Muscle layer of colon (tissue), 2 donors: ENCODE measurements at regions not wholly inside any gene's neighbourhood (a gene's known extent, or its start where the extent isn't known, plus 50 kb on each side); places are given as distances from the start of the nearest gene placed in this dataset.

Source experiments
- H3K27ac ChIP-seq: one replicate; pipeline ENCODE4 v1.7.0; 2013; ENCODE audit warnings: low read depth, mild to moderate bottlenecking, low read length, moderate library complexity
- H3K27me3 ChIP-seq, 2 donors: one replicate each; pipeline ENCODE4 v1.7.0; 2013; ENCODE audit warnings: low read length in 2 of 2, mild to moderate bottlenecking in 2 of 2; ENCODE audit not compliant: insufficient read depth in 2 of 2, control insufficient read depth in 1 of 2
- H3K36me3 ChIP-seq: one replicate; pipeline ENCODE4 v1.7.0; 2013; ENCODE audit warnings: mild to moderate bottlenecking, low read length; ENCODE audit not compliant: insufficient read depth
- H3K4me1 ChIP-seq: one replicate; pipeline ENCODE4 v1.7.0; 2013; ENCODE audit warnings: mild to moderate bottlenecking, low read length; ENCODE audit not compliant: insufficient read depth
- H3K4me3 ChIP-seq, 2 donors: one replicate each; pipeline ENCODE4 v1.7.0; 2013; ENCODE audit warnings: low read length in 2 of 2, low read depth in 1 of 2, mild to moderate bottlenecking in 1 of 2, moderate library complexity in 1 of 2
- H3K9ac ChIP-seq: one replicate; pipeline ENCODE4 v1.7.0; 2013; ENCODE audit warnings: low read length
- H3K9me3 ChIP-seq: one replicate; pipeline ENCODE4 v1.7.0; 2013; ENCODE audit warnings: mild to moderate bottlenecking, low read length
- donor health status: abdominal sarcoma.
- donor health status: Adenocarcinoma of cecum.

GRCh38 chr13:26920614-26921355 is 160.2 kb upstream of the GPR12 start:
- H3K9me3 ChIP-seq: no peaks in the 10 kb centered on the region
- peaks cover 6% of the 10 kb centered on the region for H3K4me1 ChIP-seq
- H3K27me3 ChIP-seq: peaks cover 0 to 3% of the 10 kb centered on the region in 2 donors
- no peak overlapping the region for H3K4me3 ChIP-seq
- H3K36me3 ChIP-seq: no peaks in the 10 kb centered on the region
- no peak overlapping the region for H3K9ac ChIP-seq
- no peak overlapping the region for H3K27ac ChIP-seq

GRCh38 chr13:26919732-26920131 is 159.1 kb upstream of the GPR12 start:
- Histone ChIP-seq H3K9me3 (no peaks in the 10 kb centered on the region), H3K9ac (no peak overlapping the region), H3K4me1 (peaks cover 6% of the 10 kb centered on the region), H3K4me3 (no peak overlapping the region), H3K27me3 (peaks cover 0 to 3% of the 10 kb centered on the region in 2 donors), H3K36me3 (no peaks in the 10 kb centered on the region), H3K27ac (no peak overlapping the region)

- no peak overlapping the region for H3K4me3 ChIP-seq
- peaks cover 0 to 3% of the 10 kb centered on the region in 2 donors for H3K27me3 ChIP-seq
- H3K9me3 ChIP-seq: no peaks in the 10 kb centered on the region
- H3K9ac ChIP-seq: no peak overlapping the region
- no peak overlapping the region for H3K27ac ChIP-seq
- no peaks in the 10 kb centered on the region for H3K36me3 ChIP-seq
- H3K4me1 ChIP-seq: peaks cover 6% of the 10 kb centered on the region
Measured at GRCh38 chr13:26919311-26919710, 158.7 kb upstream of the GPR12 start.

- Histone ChIP-seq H3K4me3 (no peak overlapping the region), H3K27me3 (no peaks in the 10 kb centered on the region), H3K36me3 (no peaks in the 10 kb centered on the region), H3K9ac (no peak overlapping the region), H3K27ac (no peak overlapping the region), H3K9me3 (no peaks in the 10 kb centered on the region), H3K4me1 (no peaks in the 10 kb centered on the region)
Measured at GRCh38 chr13:26914624-26915023, 154.0 kb upstream of the GPR12 start.

- H3K27me3 ChIP-seq: no peaks in the 10 kb centered on the region
- no peak overlapping the region for H3K9ac ChIP-seq
- no peaks in the 10 kb centered on the region for H3K36me3 ChIP-seq
- H3K9me3 ChIP-seq: no peaks in the 10 kb centered on the region
- H3K4me1 ChIP-seq: no peaks in the 10 kb centered on the region
- H3K27ac ChIP-seq: no peak overlapping the region
- H3K4me3 ChIP-seq: no peak overlapping the region
Measured at GRCh38 chr13:26914148-26914547, 153.6 kb upstream of the GPR12 start.

- no peaks in the 10 kb centered on the region for H3K36me3 ChIP-seq
- H3K27ac ChIP-seq: no peak overlapping the region
- no peaks in the 10 kb centered on the region for H3K27me3 ChIP-seq
- no peak overlapping the region for H3K9ac ChIP-seq
- no peaks in the 10 kb centered on the region for H3K9me3 ChIP-seq
- no peak overlapping the region for H3K4me3 ChIP-seq
- no peaks in the 10 kb centered on the region for H3K4me1 ChIP-seq
Measured at GRCh38 chr13:26910754-26911465, 150.3 kb upstream of the GPR12 start.

- Histone ChIP-seq H3K36me3 (no peaks in the 10 kb centered on the region), H3K27ac (no peak overlapping the region), H3K27me3 (no peaks in the 10 kb centered on the region), H3K9me3 (no peaks in the 10 kb centered on the region), H3K9ac (no peak overlapping the region), H3K4me1 (no peaks in the 10 kb centered on the region), H3K4me3 (no peak overlapping the region)
Measured at GRCh38 chr13:26909477-26909876, 148.9 kb upstream of the GPR12 start.

GRCh38 chr13:26908126-26908525 is 147.5 kb upstream of the GPR12 start:
- Histone ChIP-seq H3K9ac (no peak overlapping the region), H3K27me3 (no peaks in the 10 kb centered on the region), H3K4me3 (no peak overlapping the region), H3K36me3 (no peaks in the 10 kb centered on the region), H3K9me3 (no peaks in the 10 kb centered on the region), H3K4me1 (no peaks in the 10 kb centered on the region), H3K27ac (no peak overlapping the region)

- Histone ChIP-seq H3K9ac (no peak overlapping the region), H3K4me3 (no peak overlapping the region), H3K27me3 (peaks cover 0 to 8% of the 10 kb centered on the region in 2 donors), H3K36me3 (no peaks in the 10 kb centered on the region), H3K4me1 (no peaks in the 10 kb centered on the region), H3K27ac (no peak overlapping the region), H3K9me3 (no peaks in the 10 kb centered on the region)
Measured at GRCh38 chr13:26899202-26899601, 138.6 kb upstream of the GPR12 start.

GRCh38 chr13:26897706-26898550 is 137.3 kb upstream of the GPR12 start:
- H3K9ac ChIP-seq: no peak overlapping the region
- no peak overlapping the region for H3K4me3 ChIP-seq
- no peaks in the 10 kb centered on the region for H3K9me3 ChIP-seq
- no peak overlapping the region for H3K27ac ChIP-seq
- no peaks in the 10 kb centered on the region for H3K36me3 ChIP-seq
- H3K4me1 ChIP-seq: no peaks in the 10 kb centered on the region
- peaks cover 0 to 8% of the 10 kb centered on the region in 2 donors for H3K27me3 ChIP-seq

GRCh38 chr13:26896986-26897668 is 136.5 kb upstream of the GPR12 start:
- H3K9ac ChIP-seq: no peak overlapping the region
- H3K9me3 ChIP-seq: no peaks in the 10 kb centered on the region
- peaks cover 0 to 8% of the 10 kb centered on the region in 2 donors for H3K27me3 ChIP-seq

More at GRCh38 chr13:26896986-26897668, 136.5 kb upstream of the GPR12 start:
- Histone ChIP-seq H3K4me3 (no peak overlapping the region), H3K4me1 (no peaks in the 10 kb centered on the region), H3K27ac (no peak overlapping the region), H3K36me3 (no peaks in the 10 kb centered on the region)
